DND-41 (cell line): ENCODE measurements at regions not wholly inside any gene's neighbourhood (a gene's known extent, or its start where the extent isn't known, plus 50 kb on each side); places are given as distances from the start of the nearest gene placed in this dataset.

Source experiments
- ATAC-seq: fragments of 200-7000 bp; cut with Tn5 transposase; 3 replicates; pipeline ENCODE4 v1.9.1; 2021; ENCODE audit warnings: low read depth; ENCODE audit not compliant: insufficient read depth
- DNase-seq: peaks from one replicate; pipeline ENCODE4 v3.0.0-alpha.2; 2020
- H2AFZ ChIP-seq: 2 replicates; pipeline ENCODE4 v1.6.0; 2012; ENCODE audit warnings: low read depth, low read length
- H3K27ac ChIP-seq: 2 replicates; pipeline ENCODE4 v1.5.1; 2012; ENCODE audit warnings: low read length, inconsistent platforms
- H3K27me3 ChIP-seq: fragments of 200-600 bp; sonication (generic); 2 replicates; pipeline ENCODE4 v1.6.0; 2012; ENCODE audit warnings: low read length, mild to moderate bottlenecking, inconsistent platforms; ENCODE audit not compliant: insufficient read depth, poor library complexity
- H3K36me3 ChIP-seq: 2 replicates; pipeline ENCODE4 v1.5.1; 2012; ENCODE audit warnings: low read length, inconsistent platforms; ENCODE audit not compliant: insufficient read depth
- H3K4me1 ChIP-seq: 2 replicates; pipeline ENCODE4 v1.5.1; 2012; ENCODE audit warnings: mild to moderate bottlenecking, low read length; ENCODE audit not compliant: insufficient read depth
- H3K4me2 ChIP-seq: 2 replicates; pipeline ENCODE4 v1.6.0; 2012; ENCODE audit warnings: mild to moderate bottlenecking, moderate library complexity, low read length, inconsistent platforms; ENCODE audit not compliant: insufficient read depth
- H3K4me3 ChIP-seq, 2 experiments: fragments of 200-600 bp in 1 of 2; shearing (Covaris generic) in 1 of 2; 2 replicates each; pipeline ENCODE4 v1.5.1; 2012 to 2016; ENCODE audit warnings: inconsistent platforms in 2 of 2, low read length in 2 of 2, mild to moderate bottlenecking in 2 of 2, low read depth in 1 of 2, moderate library complexity in 1 of 2
- H3K79me2 ChIP-seq: 2 replicates; pipeline ENCODE4 v1.6.0; 2012; ENCODE audit warnings: low read length, inconsistent platforms; ENCODE audit not compliant: insufficient read depth
- H3K9ac ChIP-seq: 2 replicates; pipeline ENCODE4 v1.6.0; 2012; ENCODE audit warnings: low read depth, mild to moderate bottlenecking, inconsistent platforms, low read length, moderate library complexity
- H3K9me3 ChIP-seq: 2 replicates; pipeline ENCODE4 v1.5.1; 2012; ENCODE audit warnings: low read length, moderate library complexity, mild to moderate bottlenecking, inconsistent platforms; ENCODE audit not compliant: insufficient read depth, severe bottlenecking
- H4K20me1 ChIP-seq: 2 replicates; pipeline ENCODE4 v1.6.0; 2012; ENCODE audit warnings: low read length; ENCODE audit not compliant: insufficient read depth
- CTCF ChIP-seq: IDR thresholded peaks from 2 replicates; pipeline ENCODE4 v1.5.1; 2012; ENCODE audit warnings: borderline replicate concordance, low read length, moderate library complexity, mild to moderate bottlenecking; ENCODE audit not compliant: poor library complexity, severe bottlenecking; ENCODE audit errors: extremely low read depth
- EZH2 ChIP-seq: IDR thresholded peaks from 3 replicates; pipeline ENCODE4 v1.6.1; 2012; ENCODE audit warnings: borderline replicate concordance, low read depth, mild to moderate bottlenecking, moderate library complexity, low read length, inconsistent platforms; ENCODE audit not compliant: severe bottlenecking

DNA sequence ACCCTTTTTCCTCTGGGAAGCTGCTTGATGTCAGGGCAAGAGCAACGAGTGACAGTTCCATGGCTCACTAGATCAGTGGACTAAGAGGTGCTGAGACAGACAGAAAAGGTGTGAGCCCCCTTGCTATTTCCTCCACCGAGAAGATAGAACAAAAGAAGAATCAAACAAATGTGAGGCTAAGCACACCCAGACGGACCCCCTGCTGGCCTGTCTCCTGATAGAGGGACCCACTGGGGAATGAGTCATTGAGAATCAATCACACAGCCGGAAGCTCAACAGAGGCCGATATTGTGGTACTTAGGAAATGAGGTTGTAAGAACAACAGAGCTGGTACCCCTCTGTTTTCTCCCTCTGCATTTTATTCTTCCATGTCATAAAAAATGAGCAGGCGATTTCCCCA lies 89.8 kb upstream of the TEX51 start:
- no peaks in the 10 kb centered on the region for H3K9me3 ChIP-seq
- H3K79me2 ChIP-seq: no peaks in the 10 kb centered on the region
- H3K27ac ChIP-seq: no peak overlapping the region
- no peak overlapping the region for H3K4me2 ChIP-seq
- H3K4me3 ChIP-seq: no peak overlapping the region
- no peak for TF ChIP-seq CTCF
- TF ChIP-seq EZH2: no peak
- H3K36me3 ChIP-seq: no peaks in the 10 kb centered on the region
- no peaks in the 10 kb centered on the region for H3K4me1 ChIP-seq
- no peak overlapping the region for H2AFZ ChIP-seq
- DNase-seq (no peak), ATAC-seq (no peak)
- no peaks in the 10 kb centered on the region for H4K20me1 ChIP-seq
- H3K9ac ChIP-seq: no peak overlapping the region
- H3K27me3 ChIP-seq: peaks cover 10% of the 10 kb centered on the region

GRCh38 chr2:126809340-126809739 lies 89.3 kb upstream of the TEX51 start:
- ATAC-seq (no peak), DNase-seq (no peak)
- Histone ChIP-seq H3K4me1 (no peaks in the 10 kb centered on the region), H3K27ac (no peak overlapping the region), H3K27me3 (peaks cover 8% of the 10 kb centered on the region), H3K79me2 (no peaks in the 10 kb centered on the region), H3K4me2 (no peak overlapping the region), H3K4me3 (no peak overlapping the region), H4K20me1 (no peaks in the 10 kb centered on the region), H2AFZ (no peak overlapping the region), H3K9ac (no peak overlapping the region), H3K36me3 (no peaks in the 10 kb centered on the region), H3K9me3 (no peaks in the 10 kb centered on the region)
- TF ChIP-seq EZH2 (no peak), CTCF (no peak)

GRCh38 chr2:126810001-126810400 lies 88.7 kb upstream of the TEX51 start:
- Histone ChIP-seq H2AFZ (no peak overlapping the region), H3K9ac (no peak overlapping the region), H4K20me1 (no peaks in the 10 kb centered on the region), H3K4me1 (no peaks in the 10 kb centered on the region), H3K4me2 (no peak overlapping the region), H3K79me2 (no peaks in the 10 kb centered on the region), H3K4me3 (no peak overlapping the region), H3K27me3 (peaks cover 7% of the 10 kb centered on the region), H3K27ac (no peak overlapping the region), H3K36me3 (no peaks in the 10 kb centered on the region), H3K9me3 (no peaks in the 10 kb centered on the region)
- no peak for ATAC-seq
- DNase-seq: no peak
- TF ChIP-seq CTCF (no peak), EZH2 (no peak)

DNA sequence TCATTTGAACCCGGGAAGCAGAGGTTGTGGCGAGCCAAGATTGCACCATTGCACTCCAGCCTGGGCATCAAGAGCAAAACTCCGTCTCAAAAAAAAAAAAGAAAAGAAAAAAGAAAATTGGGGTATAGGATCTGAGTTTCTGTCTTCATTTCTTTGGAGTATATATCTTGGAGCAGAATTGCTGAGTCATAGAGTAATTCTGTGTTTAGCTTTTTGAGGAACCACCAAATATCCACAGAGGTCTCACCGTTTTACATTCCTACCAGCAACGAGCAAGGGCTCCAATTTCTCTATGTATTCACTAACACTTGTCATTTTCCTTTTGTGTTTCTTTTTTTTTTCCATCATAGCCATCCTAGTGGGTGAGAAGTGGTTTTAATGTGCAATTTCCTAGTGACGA lies 87.6 kb upstream of the TEX51 start:
- Histone ChIP-seq H3K36me3 (no peaks in the 10 kb centered on the region), H3K9ac (no peak overlapping the region), H2AFZ (no peak overlapping the region), H3K79me2 (no peaks in the 10 kb centered on the region), H3K27me3 (peaks cover 7% of the 10 kb centered on the region), H3K9me3 (no peaks in the 10 kb centered on the region), H3K27ac (no peak overlapping the region), H4K20me1 (no peaks in the 10 kb centered on the region), H3K4me1 (no peaks in the 10 kb centered on the region), H3K4me3 (no peak overlapping the region), H3K4me2 (no peak overlapping the region)
- DNase-seq (no peak), ATAC-seq (no peak)
- TF ChIP-seq CTCF (no peak), EZH2 (no peak)
